ENCODE measurements at regions not wholly inside any gene's neighbourhood (a gene's known extent, or its start where the extent isn't known, plus 50 kb on each side); places are given as distances from the start of the nearest gene placed in this dataset.

- TF ChIP-seq, protein P1, sequence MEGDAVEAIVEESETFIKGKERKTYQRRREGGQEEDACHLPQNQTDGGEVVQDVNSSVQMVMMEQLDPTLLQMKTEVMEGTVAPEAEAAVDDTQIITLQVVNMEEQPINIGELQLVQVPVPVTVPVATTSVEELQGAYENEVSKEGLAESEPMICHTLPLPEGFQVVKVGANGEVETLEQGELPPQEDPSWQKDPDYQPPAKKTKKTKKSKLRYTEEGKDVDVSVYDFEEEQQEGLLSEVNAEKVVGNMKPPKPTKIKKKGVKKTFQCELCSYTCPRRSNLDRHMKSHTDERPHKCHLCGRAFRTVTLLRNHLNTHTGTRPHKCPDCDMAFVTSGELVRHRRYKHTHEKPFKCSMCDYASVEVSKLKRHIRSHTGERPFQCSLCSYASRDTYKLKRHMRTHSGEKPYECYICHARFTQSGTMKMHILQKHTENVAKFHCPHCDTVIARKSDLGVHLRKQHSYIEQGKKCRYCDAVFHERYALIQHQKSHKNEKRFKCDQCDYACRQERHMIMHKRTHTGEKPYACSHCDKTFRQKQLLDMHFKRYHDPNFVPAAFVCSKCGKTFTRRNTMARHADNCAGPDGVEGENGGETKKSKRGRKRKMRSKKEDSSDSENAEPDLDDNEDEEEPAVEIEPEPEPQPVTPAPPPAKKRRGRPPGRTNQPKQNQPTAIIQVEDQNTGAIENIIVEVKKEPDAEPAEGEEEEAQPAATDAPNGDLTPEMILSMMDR (IDR thresholded peaks at IDR 0.05; ENCODE audit: insufficient read depth, low read depth, low read length, missing control alignments) = no peak
- DNase-seq (ENCODE audit: low read depth) = no peak
Observed at GRCh38 chrX:124842205-124842604, 477.5 kb upstream of the TEX13C start.

GRCh38 chrX:124860736-124861135 lies 458.9 kb upstream of the TEX13C start:
- no peak for DNase-seq (ENCODE audit: low read depth)

More at GRCh38 chrX:124842205-124842604, 477.5 kb upstream of the TEX13C start:
- H3K4me3 ChIP-seq (ENCODE audit: low read depth, low read length) = no peak overlapping the region

DNA sequence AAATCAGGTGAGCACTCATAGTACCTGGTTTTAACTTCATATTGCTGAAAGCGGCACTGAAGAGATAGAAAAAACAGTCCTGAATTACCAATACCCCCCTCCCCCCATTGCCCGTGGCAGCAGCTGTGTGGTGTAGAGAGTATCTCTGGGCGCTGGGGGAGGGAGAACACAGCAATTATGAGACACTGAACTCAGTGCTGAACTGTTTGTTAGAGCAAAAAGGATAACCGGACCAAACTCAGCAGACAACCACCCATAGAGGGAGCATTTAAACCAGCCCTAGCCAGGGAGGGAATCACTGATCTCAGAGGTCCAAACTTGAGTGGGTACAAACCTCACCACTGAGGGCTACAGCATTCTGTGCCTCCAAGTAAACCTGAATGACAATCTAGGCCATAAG lies 457.4 kb upstream of the TEX13C start:
- TF ChIP-seq, protein P1 (IDR thresholded peaks at IDR 0.05; ENCODE audit: insufficient read depth, low read depth, low read length, missing control alignments) = no peak

More at GRCh38 chrX:124860736-124861135, 458.9 kb upstream of the TEX13C start:
- TF ChIP-seq, protein P1 (IDR thresholded peaks at IDR 0.05; ENCODE audit: insufficient read depth, low read depth, low read length, missing control alignments) = no peak
- no peak overlapping the region for H3K4me3 ChIP-seq (ENCODE audit: low read depth, low read length)

GRCh38 chrX:124863303-124863702 lies 456.4 kb upstream of the TEX13C start:
- no peak for DNase-seq (ENCODE audit: low read depth)
- no peak overlapping the region for H3K4me3 ChIP-seq (ENCODE audit: low read depth, low read length)
- TF ChIP-seq, protein P1 (IDR thresholded peaks at IDR 0.05; ENCODE audit: insufficient read depth, low read depth, low read length, missing control alignments) = no peak

More for the DNA sequence above, 457.4 kb upstream of the TEX13C start:
- no peak overlapping the region for H3K4me3 ChIP-seq (ENCODE audit: low read depth, low read length)
- no peak for DNase-seq (ENCODE audit: low read depth)

DNA sequence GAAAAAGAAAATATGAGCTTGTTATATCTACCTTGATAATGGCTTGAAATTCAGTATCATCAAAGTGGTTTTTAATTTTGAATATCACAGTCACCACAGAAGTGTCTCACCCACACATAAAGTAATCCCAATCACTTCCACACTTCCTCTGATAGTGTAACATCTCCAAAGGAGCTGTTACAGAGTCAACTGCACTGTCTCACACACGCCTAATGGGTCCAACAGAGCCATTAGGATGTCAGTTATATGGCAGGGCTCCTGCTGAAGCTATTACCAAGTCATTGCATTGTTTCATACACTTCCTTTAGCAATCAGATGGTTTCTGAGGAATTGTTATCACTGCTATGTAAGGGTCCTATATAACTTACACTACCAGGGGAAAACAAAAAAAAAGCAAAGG lies 432.1 kb upstream of the TEX13C start:
- TF ChIP-seq, protein P1 (IDR thresholded peaks at IDR 0.05; ENCODE audit: insufficient read depth, low read depth, low read length, missing control alignments) = no peak
- H3K4me3 ChIP-seq (ENCODE audit: low read depth, low read length) = no peak overlapping the region
- no peak for DNase-seq (ENCODE audit: low read depth)

DNA sequence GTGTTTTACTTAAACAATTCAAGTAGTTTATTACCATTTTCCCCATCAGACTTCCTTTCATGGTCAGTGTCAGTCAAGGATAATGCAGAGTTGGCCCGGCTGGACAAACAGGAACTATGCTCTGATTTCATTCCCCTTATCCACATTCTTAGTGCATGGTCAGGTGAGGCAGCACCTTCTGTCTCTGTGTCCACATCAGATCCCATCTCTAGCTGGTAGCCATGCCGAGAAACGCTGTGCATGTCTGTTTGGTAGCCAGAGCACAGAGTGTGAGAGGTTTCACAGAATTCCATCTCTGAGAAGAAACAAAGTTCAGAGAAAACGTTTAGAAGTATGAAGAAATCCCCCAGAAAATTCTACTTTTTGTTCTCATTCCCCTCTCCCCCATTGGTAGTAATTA lies 423.7 kb upstream of the TEX13C start:
- H3K4me3 ChIP-seq (ENCODE audit: low read depth, low read length) = no peak overlapping the region
- DNase-seq (ENCODE audit: low read depth) = no peak
- TF ChIP-seq, protein P1 (IDR thresholded peaks at IDR 0.05; ENCODE audit: insufficient read depth, low read depth, low read length, missing control alignments) = no peak

GRCh38 chrX:124902953-124903352 lies 416.7 kb upstream of the TEX13C start:
- TF ChIP-seq, protein P1 (IDR thresholded peaks at IDR 0.05; ENCODE audit: insufficient read depth, low read depth, low read length, missing control alignments) = no peak
- DNase-seq (ENCODE audit: low read depth) = no peak
- no peak overlapping the region for H3K4me3 ChIP-seq (ENCODE audit: low read depth, low read length)
